H1 (cell line): ENCODE measurements at regions not wholly inside any gene's neighbourhood (a gene's known extent, or its start where the extent isn't known, plus 50 kb on each side); places are given as distances from the start of the nearest gene placed in this dataset.

Source experiments
- CTCF ChIA-PET: fragments of 300-600 bp; sonication (Branson Sonifier 250); formaldehyde crosslinking; loops from one replicate; lab custom pipeline; 2021; ENCODE audit not compliant: partially characterized antibody; lab: Charles Lee
- POLR2A ChIA-PET: fragments of 300-600 bp; sonication (Branson Sonifier 250); formaldehyde crosslinking; loops from one replicate; lab custom pipeline; 2021; ENCODE audit warnings: inconsistent platforms; ENCODE audit not compliant: partially characterized antibody; lab: Charles Lee
- DNase-seq, 2 experiments: peaks; one replicate each; pipeline versions ENCODE4 v3.0.0 to v3.0.0-alpha.2; 2010 to 2022; ENCODE audit warnings: low spot score in 2 of 2, low read depth in 1 of 2, mixed read lengths in 1 of 2
- FAIRE-seq: peaks from 2 replicates; lab custom pipeline; 2011; peaks lifted over from hg19 to GRCh38; lab: Jason Lieb, UNC
- H2AFZ ChIP-seq: 2 replicates; pipeline ENCODE4 v1.8.1; 2012; ENCODE audit warnings: low read length, inconsistent platforms
- H2AK5ac ChIP-seq: 2 replicates; pipeline ENCODE4 v1.6.1; 2013; ENCODE audit warnings: low read depth, low read length
- H2BK120ac ChIP-seq: replicated peaks from 2 replicates; pipeline ENCODE3; 2013; ENCODE audit warnings: low read depth, low read length, inconsistent platforms
- H2BK12ac ChIP-seq: 2 replicates; pipeline ENCODE4 v1.6.1; 2013; ENCODE audit warnings: low read depth, low read length
- H2BK15ac ChIP-seq: 2 replicates; pipeline ENCODE4 v1.6.1; 2013; ENCODE audit warnings: low read length
- H2BK20ac ChIP-seq: 2 replicates; pipeline ENCODE4 v1.6.1; 2013; ENCODE audit warnings: low read length
- H2BK5ac ChIP-seq: 2 replicates; pipeline ENCODE4 v1.6.1; 2013; ENCODE audit warnings: low read depth, low read length
- H3K14ac ChIP-seq: 2 replicates; pipeline ENCODE4 v1.6.1; 2013; ENCODE audit warnings: inconsistent platforms; ENCODE audit not compliant: insufficient read length
- H3K18ac ChIP-seq: 2 replicates; pipeline ENCODE4 v1.6.1; 2013; ENCODE audit warnings: low read length; ENCODE audit errors: extremely low read depth
- H3K23ac ChIP-seq: 2 replicates; pipeline ENCODE4 v1.6.1; 2013; ENCODE audit warnings: inconsistent platforms; ENCODE audit not compliant: insufficient read length
- H3K23me2 ChIP-seq: 2 replicates; pipeline ENCODE4 v1.6.1; 2013; ENCODE audit warnings: low read depth, low read length
- H3K27ac ChIP-seq: 2 replicates; pipeline ENCODE4 v1.6.1; 2011; ENCODE audit warnings: low read depth, low read length, inconsistent platforms
- H3K27me3 ChIP-seq, 4 experiments: replicated peaks in 1 of 4; 1 replicate in 1 of 4; 2 replicates in 3 of 4; pipeline versions ENCODE4 v1.6.1 to v1.8.1; 2011 to 2013; ENCODE audit warnings: low read length in 3 of 4, mild to moderate bottlenecking in 3 of 4, inconsistent platforms in 2 of 4, mixed read lengths in 2 of 4, moderate library complexity in 1 of 4; ENCODE audit not compliant: control insufficient read depth in 3 of 4, insufficient read depth in 3 of 4; ENCODE audit errors: extremely low read depth in 1 of 4
- H3K36me3 ChIP-seq, 4 experiments: 2 replicates each; pipeline versions ENCODE4 v1.6.1 to v1.8.1; 2011 to 2013; ENCODE audit warnings: mild to moderate bottlenecking in 4 of 4, low read length in 3 of 4, moderate library complexity in 2 of 4, control low read depth in 1 of 4, inconsistent platforms in 1 of 4; ENCODE audit not compliant: insufficient read depth in 4 of 4, control insufficient read depth in 2 of 4
- H3K4ac ChIP-seq: replicated peaks from 2 replicates; pipeline ENCODE3; 2013; ENCODE audit warnings: low read length, low read depth, mixed read lengths, inconsistent platforms; ENCODE audit not compliant: insufficient read length
- H3K4me1 ChIP-seq, 4 experiments: replicated peaks in 1 of 4; 1 replicate in 1 of 4; 2 replicates in 3 of 4; pipeline versions ENCODE4 v1.6.1 to v1.8.1; 2011 to 2013; ENCODE audit warnings: low read length in 3 of 4, inconsistent platforms in 2 of 4, mixed read lengths in 1 of 4; ENCODE audit not compliant: insufficient read depth in 4 of 4, control insufficient read depth in 3 of 4
- H3K4me2 ChIP-seq, 2 experiments: 2 replicates each; pipeline versions ENCODE4 v1.6.1 to v1.8.1; 2011 to 2013; ENCODE audit warnings: low read depth in 2 of 2, low read length in 2 of 2, control low read depth in 1 of 2, inconsistent platforms in 1 of 2, mild to moderate bottlenecking in 1 of 2; ENCODE audit not compliant: insufficient read depth in 1 of 2
- H3K4me3 ChIP-seq, 4 experiments: fragments of 200-600, 300-600 bp in 1 of 4; sonication (generic), shearing (Covaris generic), sonication (Bioruptor Twin) in 1 of 4; 2 replicates each; pipeline versions ENCODE4 v1.5.1 to v1.8.1; 2011 to 2016; ENCODE audit warnings: low read length in 4 of 4, low read depth in 3 of 4, control low read depth in 2 of 4, inconsistent platforms in 2 of 4, mild to moderate bottlenecking in 2 of 4, mixed read lengths in 1 of 4, moderate library complexity in 1 of 4; ENCODE audit not compliant: insufficient read depth in 2 of 4; ENCODE audit errors: extremely low read depth in 1 of 4
- H3K56ac ChIP-seq: replicated peaks from 2 replicates; pipeline ENCODE3; 2013; ENCODE audit warnings: low read depth, mild to moderate bottlenecking, mixed read lengths, low read length, inconsistent platforms; ENCODE audit not compliant: insufficient read length
- H3K79me1 ChIP-seq: 2 replicates; pipeline ENCODE4 v1.6.1; 2013; ENCODE audit warnings: low read depth, low read length, control low read depth
- H3K79me2 ChIP-seq, 2 experiments: 2 replicates each; pipeline versions ENCODE4 v1.6.1 to v1.8.1; 2012 to 2013; ENCODE audit warnings: low read length in 2 of 2, mild to moderate bottlenecking in 2 of 2, inconsistent platforms in 1 of 2; ENCODE audit not compliant: insufficient read depth in 2 of 2, control insufficient read depth in 1 of 2
- H3K9ac ChIP-seq, 4 experiments: replicated peaks in 1 of 4; 1 replicate in 1 of 4; 2 replicates in 3 of 4; pipeline versions ENCODE4 v1.6.1 to v1.8.1; 2011 to 2013; ENCODE audit warnings: low read depth in 3 of 4, low read length in 3 of 4, control low read depth in 2 of 4, mild to moderate bottlenecking in 2 of 4, moderate library complexity in 2 of 4, inconsistent platforms in 1 of 4; ENCODE audit errors: extremely low read depth in 1 of 4
- H3K9me3 ChIP-seq, 2 experiments: 2 replicates each; pipeline versions ENCODE4 v1.6.1 to v1.8.1; 2012 to 2013; ENCODE audit warnings: mild to moderate bottlenecking in 2 of 2, moderate library complexity in 2 of 2, control low read depth in 1 of 2, inconsistent platforms in 1 of 2, low read depth in 1 of 2, low read length in 1 of 2, mixed read lengths in 1 of 2; ENCODE audit not compliant: insufficient read depth in 2 of 2
- H4K20me1 ChIP-seq, 2 experiments: replicated peaks in 1 of 2; 2 replicates each; pipeline versions ENCODE3 to v1.8.1; 2011 to 2013; ENCODE audit warnings: inconsistent platforms in 2 of 2, low read length in 2 of 2, mild to moderate bottlenecking in 1 of 2; ENCODE audit not compliant: insufficient read depth in 2 of 2, control insufficient read depth in 1 of 2
- H4K5ac ChIP-seq: 2 replicates; pipeline ENCODE4 v1.6.1; 2013; ENCODE audit warnings: low read length, low read depth, mixed read lengths, inconsistent platforms; ENCODE audit not compliant: insufficient read length
- H4K8ac ChIP-seq: 2 replicates; pipeline ENCODE4 v1.8.0; 2013; ENCODE audit warnings: mild to moderate bottlenecking, moderate library complexity, low read length, inconsistent platforms; ENCODE audit not compliant: insufficient read depth; ENCODE audit errors: extremely low read depth
- H4K91ac ChIP-seq: replicated peaks from 2 replicates; pipeline ENCODE3; 2013; ENCODE audit warnings: low read length, mixed read lengths, inconsistent platforms; ENCODE audit not compliant: insufficient read length
- ASH2L ChIP-seq: fragments of 200-600, 300-600 bp; sonication (generic); IDR thresholded peaks from one replicate; pipeline ENCODE4 v1.7.1; 2017; ENCODE audit warnings: low read length
- BACH1 ChIP-seq: IDR thresholded peaks from 2 replicates; pipeline ENCODE4 v1.6.1; 2012; ENCODE audit warnings: low read length, improper control_type of control experiment
- BCL11A ChIP-seq, 2 experiments: IDR thresholded peaks; one replicate each; pipeline ENCODE4 v1.6.1; 2011; ENCODE audit warnings: low read depth in 2 of 2, low read length in 2 of 2, mild to moderate bottlenecking in 2 of 2
- CREB1 ChIP-seq: IDR thresholded peaks from 2 replicates; pipeline ENCODE4 v1.6.1; 2012; ENCODE audit warnings: inconsistent platforms
- KDM4A ChIP-seq: IDR thresholded peaks from one replicate; pipeline ENCODE4 v1.7.1; 2012; ENCODE audit warnings: low read depth, mild to moderate bottlenecking, moderate library complexity, low read length, inconsistent platforms; ENCODE audit not compliant: severe bottlenecking
- RFX5 ChIP-seq: IDR thresholded peaks from 2 replicates; pipeline ENCODE4 v1.6.1; 2011; ENCODE audit warnings: low read depth, low read length, improper control_type of control experiment, borderline replicate concordance
- SP4 ChIP-seq: IDR thresholded peaks from 2 replicates; pipeline ENCODE4 v1.6.1; 2012; ENCODE audit warnings: low read length, inconsistent platforms
- TAF1 ChIP-seq: IDR thresholded peaks from 2 replicates; pipeline ENCODE4 v1.6.1; 2011; ENCODE audit warnings: mild to moderate bottlenecking, low read depth, low read length
- TCF12 ChIP-seq: IDR thresholded peaks from 2 replicates; pipeline ENCODE4 v1.6.1; 2011; ENCODE audit warnings: low read depth, mild to moderate bottlenecking, low read length
- TEAD4 ChIP-seq: IDR thresholded peaks from 2 replicates; pipeline ENCODE4 v1.6.1; 2012; ENCODE audit warnings: low read depth, low read length, inconsistent platforms, mixed read lengths
- USF2 ChIP-seq: IDR thresholded peaks from 2 replicates; pipeline ENCODE4 v1.6.1; 2011; ENCODE audit warnings: low read length, improper control_type of control experiment
- WGBS, 2 experiments: shearing (Covaris generic) in 1 of 2; methylation state at CpG; one replicate each; pipeline versions ENCODE4 v1.1.6 to v1.1.7; 2013 to 2015; ENCODE audit warnings: low lambda C conversion rate in 2 of 2, mixed read lengths in 2 of 2, inconsistent platforms in 1 of 2, low coverage in 1 of 2, missing lambda C conversion rate in 1 of 2; ENCODE audit not compliant: insufficient replicate concordance in 2 of 2, insufficient coverage in 1 of 2, insufficient read length in 1 of 2; ENCODE audit errors: extremely low coverage in 1 of 2, missing lambda C conversion rate in 1 of 2; 5-methylcytosine and 5-hydroxymethylcytosine counted together

GRCh38 chr12:24268663-24269186 lies 319.3 kb upstream of the SOX5 start:
- Histone ChIP-seq H3K9ac (no peak overlapping the region), H2BK12ac (no peak overlapping the region), H2AK5ac (no peak overlapping the region), H3K4me3 (no peak overlapping the region), H3K4me2 (no peak overlapping the region), H3K79me1 (no peaks in the 10 kb centered on the region), H3K9me3 (no peaks in the 10 kb centered on the region), H3K36me3 (no peaks in the 10 kb centered on the region), H3K18ac (no peak overlapping the region), H4K5ac (no peak overlapping the region), H3K23me2 (no peaks in the 10 kb centered on the region), H2AFZ (no peak overlapping the region), H4K91ac (no peak overlapping the region), H2BK20ac (no peak overlapping the region), H4K8ac (no peak overlapping the region), H2BK5ac (no peak overlapping the region), H3K14ac (no peak overlapping the region), H2BK120ac (no peak overlapping the region), H3K56ac (no peak overlapping the region), H3K23ac (no peak overlapping the region), H3K27ac (no peak overlapping the region), H3K79me2 (no peaks in the 10 kb centered on the region), H3K27me3 (no peaks in the 10 kb centered on the region), H3K4ac (no peak overlapping the region), H3K4me1 (no peaks in the 10 kb centered on the region), H2BK15ac (no peak overlapping the region), H4K20me1 (no peaks in the 10 kb centered on the region)
- TF ChIP-seq SP4 = no peak
- no peak for TF ChIP-seq TAF1
- no peak for TF ChIP-seq TEAD4
- TF ChIP-seq ASH2L = no peak
- TF ChIP-seq CREB1 = no peak
- TF ChIP-seq BACH1 = no peak
- TF ChIP-seq TCF12 = no peak
- TF ChIP-seq USF2 = no peak
- TF ChIP-seq BCL11A (IDR thresholded peaks at IDR 0.05; ENCODE audit: low read depth in 2 of 2, low read length in 2 of 2) = no peak
- TF ChIP-seq KDM4A = no peak
- TF ChIP-seq RFX5 = no peak
- 86% methylated on average over 1 of the region's 1 CpG; no CpG with 5 or more reads in 1 of the 2 experiments for WGBS, 2 experiments
- POLR2A ChIA-PET = no interaction called here
- FAIRE-seq (no peak), DNase-seq (no peak)
- CTCF ChIA-PET = interaction anchor here (1.0 kb wide), 1 partner anchor 10 kb away, joined by 3 read pairs; no protein-coding TSS in a partner anchor
